GM21723 (cell line): ENCODE measurements at regions not wholly inside any gene's neighbourhood (a gene's known extent, or its start where the extent isn't known, plus 50 kb on each side); places are given as distances from the start of the nearest gene placed in this dataset.

Experiments used
- ATAC-seq: cut with Tn5 transposase; IDR thresholded peaks from one replicate; pipeline ENCODE4 v1.9.1; 2021; ENCODE audit warnings: mild to moderate bottlenecking, moderate library complexity; ENCODE audit not compliant: unreplicated experiment

DNA sequence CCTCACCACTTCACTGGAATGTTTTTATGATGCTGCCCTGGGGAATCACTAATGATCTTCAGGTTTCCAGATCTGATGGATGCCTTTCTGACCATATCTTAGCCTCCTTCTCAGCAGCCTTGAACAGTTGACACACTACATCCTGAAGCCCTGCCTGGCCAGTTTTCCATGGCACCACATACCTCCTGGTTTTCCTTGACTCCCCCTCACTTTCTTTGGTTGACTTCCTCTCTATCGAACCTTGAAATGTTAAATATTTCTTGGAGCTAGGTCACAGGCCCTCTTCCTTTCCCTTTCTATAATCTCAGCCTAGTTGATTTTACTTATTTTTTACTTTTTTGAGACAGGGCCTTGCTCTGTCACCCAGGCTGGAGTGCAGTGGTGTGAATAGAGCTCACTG is 108.8 kb upstream of the CDK1 start:
- no peak for ATAC-seq

DNA sequence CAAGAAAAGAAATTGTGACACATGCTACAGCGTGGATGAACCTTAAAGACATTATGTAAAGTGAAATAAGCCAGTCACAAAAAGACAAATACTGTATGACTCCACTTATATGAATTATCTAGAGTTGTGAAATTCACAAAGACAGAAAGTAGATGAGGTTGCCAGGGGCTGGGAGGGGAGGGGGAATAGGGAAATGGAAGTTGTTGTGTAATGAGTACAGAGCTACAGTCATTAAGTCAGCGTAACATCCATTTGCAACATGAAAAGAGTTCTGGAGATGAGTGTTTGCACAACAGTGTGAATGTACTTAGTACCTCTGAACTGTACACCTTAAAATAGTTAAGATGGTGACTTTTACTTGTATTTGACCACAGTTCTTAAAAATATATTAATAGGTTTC is 112.1 kb upstream of the CDK1 start:
- no peak for ATAC-seq

DNA sequence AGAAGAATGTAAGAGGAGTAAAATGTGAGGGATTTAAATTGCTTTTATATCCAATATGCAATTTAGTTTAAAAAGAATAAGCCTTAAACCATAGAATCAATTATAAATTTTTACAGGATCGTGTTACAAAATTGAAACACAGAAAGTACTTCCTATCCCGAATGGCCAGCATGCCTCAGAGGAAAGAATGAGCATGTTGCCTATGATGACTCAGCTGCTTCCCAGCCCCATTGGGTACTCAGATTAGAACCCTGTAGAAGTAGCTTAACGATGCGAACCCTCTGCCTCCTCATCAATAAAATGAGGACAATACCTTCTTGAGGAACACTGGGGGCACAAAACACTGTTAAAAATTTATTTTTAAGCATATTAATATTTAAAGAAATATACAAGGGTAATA is 113.4 kb upstream of the CDK1 start:
- ATAC-seq, result no peak

DNA sequence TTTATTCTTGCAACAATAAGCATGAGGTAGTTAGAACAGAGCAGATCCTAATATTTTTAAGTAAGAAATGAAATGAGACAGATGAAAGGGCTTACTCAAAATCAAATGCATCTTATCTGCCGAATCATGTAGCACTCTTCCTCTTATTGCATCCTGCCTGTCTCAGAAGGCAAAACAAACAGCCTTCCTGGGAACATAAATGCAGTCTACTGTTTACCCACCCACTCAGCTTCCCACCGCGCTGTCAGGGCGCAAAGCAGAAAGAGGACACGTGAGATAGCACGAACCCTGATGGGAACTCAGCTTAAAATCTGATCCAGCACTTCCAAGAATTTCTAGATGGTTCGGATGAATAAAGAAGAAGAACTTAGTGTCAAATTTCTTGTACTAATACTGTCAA is 114.4 kb upstream of the CDK1 start:
- ATAC-seq, result no peak

DNA sequence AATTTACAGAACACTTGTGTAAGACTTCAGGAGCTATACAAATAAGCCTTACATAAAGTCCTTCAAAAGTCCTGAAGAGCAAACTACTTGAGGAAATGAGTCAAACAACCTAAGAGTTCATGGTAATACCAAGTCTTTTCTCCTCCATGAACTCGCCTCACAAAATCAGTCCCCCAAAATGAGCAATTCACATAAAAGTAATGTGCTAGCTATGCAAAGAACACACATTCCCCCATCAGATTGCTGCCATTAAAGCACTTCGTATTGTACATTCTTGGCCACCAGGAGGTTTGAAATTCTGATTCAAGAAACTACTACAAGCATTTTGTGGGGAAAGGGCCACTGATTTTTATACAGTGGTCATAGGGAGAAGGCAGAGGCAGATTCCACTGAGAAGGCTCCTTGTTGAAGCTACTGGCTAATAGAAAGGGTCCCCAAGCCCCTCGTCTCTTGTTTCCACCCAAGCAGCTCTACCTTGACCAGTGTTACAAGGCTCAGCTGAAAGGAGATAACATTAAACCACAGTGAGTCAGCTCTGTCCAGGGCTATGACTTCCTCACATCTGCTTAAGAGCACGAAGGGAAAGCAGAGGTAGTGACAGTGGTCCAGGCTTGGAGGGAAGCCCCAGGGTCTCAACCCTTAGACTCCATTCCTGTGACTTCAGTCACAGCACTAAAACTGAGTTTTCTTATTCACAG is 115.2 kb upstream of the CDK1 start:
- ATAC-seq, result no peak

DNA sequence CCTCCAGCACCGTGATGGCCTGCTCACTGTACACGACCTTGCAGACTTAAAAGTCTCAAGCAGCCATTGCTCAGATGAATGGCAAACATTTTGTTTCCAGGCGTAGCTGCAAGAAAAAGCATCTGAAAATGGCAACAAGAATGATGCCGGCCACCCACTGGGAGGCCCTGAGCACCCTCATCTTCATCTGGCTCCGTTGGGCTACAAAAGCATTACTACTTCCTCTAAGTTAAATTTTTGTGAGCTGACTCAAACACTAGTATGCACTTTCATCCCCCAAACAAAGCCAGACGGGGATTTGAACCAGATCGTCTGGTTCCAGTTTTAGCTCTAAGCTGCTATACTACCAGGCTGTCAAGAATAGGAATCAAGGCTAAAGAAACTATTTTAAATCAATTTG is 116.6 kb upstream of the CDK1 start:
- no peak for ATAC-seq

DNA sequence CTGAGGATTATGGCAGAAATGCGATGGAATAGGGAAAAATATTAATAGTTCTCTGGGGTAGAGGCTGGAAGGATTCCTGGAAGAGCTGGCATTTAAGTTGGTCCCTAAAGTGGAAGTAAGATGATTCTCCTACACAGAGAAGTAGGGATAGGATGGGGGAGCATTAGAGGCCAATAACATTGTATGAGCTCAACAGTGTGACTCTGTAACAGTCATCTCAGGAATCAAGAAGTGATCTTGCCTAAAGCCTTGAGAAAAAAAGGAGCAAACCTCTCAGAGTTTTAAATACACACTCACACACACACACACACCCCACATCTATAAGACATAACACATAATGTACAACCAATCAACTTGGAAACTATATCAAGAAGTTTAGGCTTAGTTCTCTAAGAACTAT is 117.7 kb upstream of the CDK1 start:
- ATAC-seq, result no peak

DNA sequence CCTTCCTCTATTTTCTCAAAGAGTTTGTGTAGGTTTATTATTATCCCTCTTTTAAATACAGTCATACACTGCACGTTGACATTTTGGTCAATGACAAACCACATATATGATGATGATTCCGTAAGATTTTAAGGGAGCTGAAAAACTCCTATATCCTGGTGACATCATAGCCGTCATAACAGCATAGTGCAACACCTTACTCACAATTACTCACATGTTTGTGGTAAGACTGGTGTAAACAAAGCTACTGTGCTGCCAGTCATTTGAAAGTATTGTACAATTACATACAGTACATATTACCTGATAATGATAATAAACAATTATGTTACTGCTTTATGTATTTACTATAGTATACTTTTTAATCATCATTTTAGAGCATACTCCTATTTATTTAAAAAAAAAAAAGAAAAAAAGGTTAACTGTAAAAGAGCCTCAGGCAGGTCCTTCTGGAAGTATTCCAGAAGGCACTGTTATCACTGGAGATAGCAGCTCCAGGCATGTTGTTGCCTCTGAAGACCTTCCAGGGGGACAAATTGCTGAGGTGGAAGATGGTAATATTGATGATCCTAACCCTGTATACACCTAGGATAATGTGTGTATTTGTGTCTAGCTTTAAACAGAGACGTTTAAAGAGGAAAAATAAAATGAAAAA is 123.3 kb upstream of the CDK1 start:
- ATAC-seq, result no peak

DNA sequence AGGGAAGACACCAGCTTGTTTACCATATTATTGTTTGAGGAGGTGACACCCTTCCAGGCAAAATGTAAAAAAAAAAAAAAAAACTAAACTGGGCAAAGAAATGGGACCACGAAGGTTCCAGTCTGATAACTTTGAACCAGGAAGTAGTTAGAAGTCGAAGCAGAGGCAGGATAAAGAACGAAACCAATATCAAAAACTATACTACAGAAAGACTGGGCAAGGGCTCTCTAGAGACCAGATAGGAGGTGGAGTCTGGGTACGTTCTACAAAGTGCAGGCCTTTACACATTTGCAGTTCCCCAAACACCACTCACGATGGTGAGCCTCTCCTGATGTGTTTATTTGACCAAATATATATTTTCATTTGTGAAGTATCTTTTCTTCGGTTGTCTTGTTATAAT is 125.7 kb upstream of the CDK1 start:
- peak; percentile 83 for ATAC-seq

DNA sequence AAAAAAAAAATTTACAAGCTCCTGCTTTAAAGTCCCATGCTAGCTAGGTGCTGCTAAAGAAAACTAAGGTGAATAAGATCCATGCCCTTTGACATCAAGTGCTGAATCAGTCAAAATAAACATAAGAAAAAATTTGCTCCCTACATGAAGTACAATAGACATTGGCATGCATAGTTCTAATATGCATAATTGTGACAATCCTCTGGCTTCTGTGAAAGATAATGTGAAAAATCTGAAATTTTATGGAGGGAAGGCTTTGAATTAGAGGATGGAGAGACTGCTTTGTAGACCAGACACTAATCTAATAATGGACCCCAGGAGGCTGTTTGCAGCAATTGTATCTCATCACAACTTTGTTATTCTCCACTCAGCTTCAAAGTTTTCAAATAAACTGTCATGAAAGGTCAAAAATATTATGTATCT is 127.9 kb upstream of the CDK1 start:
- ATAC-seq, result no peak

DNA sequence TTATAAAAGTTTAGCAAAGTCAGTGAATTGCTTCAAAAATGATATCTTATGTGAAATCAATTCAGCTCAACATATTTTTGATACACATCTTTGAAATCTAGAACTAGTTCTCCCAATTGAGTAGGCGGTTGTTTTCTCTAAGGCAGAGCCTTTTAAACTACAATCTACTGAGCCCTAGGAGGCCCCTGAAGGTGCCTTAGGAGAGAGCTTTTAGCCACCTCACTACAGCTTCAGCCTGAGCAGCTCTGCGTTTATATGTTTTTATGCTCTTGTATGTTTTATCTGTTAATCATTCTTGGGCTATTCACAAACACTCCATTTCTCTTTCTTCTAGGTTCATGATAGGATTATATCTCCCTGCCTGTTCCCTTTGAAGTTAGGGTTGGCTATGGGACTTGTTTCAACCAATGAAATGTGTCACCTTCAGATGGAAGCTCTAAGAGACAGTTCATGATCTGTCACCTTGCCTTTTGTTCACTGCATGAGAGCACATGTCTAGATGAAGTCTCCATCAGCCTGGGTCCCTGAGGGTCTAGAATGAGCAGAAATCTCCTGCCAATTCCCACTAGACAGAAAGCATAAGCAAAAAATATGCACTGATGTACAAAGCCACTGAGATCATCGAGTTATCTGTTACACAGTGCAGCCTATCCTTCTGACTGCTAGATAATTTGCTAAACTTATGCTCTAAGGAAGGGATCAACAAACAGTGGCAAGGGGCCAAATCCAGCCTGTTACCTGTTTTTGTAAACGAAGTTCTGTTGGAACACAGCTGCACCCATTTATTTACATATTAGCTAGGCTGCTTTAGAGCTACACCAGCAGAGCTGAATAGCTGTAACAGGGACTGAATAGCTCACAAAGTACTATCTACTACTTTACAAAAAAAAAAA is 128.5 kb upstream of the CDK1 start:
- no peak for ATAC-seq

DNA sequence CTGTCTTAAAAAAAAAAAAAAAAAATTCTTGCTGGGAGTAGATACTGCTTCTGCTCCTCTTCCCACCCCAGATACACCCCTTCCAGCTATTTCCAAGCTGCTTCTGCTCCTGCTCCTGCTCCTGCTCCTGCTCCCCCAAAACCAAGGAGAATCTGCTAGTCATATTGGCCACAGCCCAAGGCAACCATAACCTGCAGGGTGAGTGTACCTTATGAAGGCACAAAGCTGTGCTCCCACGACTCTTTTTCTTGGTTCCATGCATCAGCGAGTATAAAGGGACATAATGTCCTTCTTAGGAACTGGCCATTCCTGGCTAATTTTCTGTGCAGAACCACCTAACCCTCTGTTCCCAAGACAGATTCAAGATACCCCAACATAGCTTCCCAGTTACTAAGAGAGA is 129.5 kb upstream of the CDK1 start:
- ATAC-seq, result no peak

DNA sequence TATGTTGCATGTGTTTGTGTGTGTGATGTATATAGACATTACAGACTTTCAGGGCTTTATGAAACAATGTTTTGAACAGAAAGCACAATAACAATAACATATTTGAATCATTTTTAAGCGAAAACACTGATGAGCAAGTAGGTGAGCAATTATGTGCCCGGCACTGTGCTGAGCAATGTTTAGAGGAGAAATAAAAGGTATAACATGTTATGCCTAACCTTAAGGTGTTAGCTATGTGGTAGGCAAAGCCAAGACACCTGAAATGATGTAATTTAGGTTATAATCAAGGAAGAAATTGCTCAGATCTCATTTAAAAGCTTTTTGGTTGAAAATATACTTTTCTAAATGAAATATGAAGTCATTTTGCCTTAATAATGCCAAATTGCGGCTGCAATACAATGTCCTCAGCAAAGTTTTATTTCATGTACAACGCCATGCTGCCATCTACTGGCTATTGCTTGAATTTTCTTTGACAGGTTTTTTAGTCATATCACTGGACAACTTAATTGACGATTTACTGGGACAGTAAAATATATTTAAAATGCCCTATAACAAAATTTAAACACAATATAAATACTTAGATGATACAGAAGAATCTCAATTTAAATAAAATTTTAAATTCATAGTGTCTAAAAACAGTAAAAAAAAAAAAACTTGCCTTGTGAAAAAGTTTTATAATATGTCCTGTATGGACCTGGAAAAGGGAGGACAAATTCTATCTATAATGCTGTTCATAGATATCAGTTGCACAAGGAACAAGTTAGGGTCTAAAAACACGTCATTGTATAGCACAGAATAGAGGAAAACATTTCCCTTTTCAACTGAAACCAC is 131.1 kb upstream of the CDK1 start:
- ATAC-seq, result no peak

DNA sequence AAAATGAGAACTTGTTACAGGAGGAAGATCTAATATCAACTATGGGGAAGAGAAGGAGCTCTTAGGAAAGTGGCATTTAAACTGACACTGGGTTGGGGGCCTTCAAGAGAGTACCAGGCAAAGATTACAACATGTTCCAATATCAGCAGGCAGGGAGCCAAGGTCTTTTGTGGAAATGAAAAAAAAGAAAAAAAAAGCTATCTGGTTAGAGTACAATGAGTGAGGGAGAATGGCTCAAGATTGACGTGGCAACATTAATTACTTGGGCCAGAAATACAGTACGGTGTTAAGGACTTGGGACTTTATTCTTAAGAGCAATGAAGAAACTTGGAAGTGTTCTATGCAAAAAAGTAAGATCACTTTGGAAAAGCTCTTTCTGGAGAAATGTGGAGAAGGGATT is 132.3 kb upstream of the CDK1 start:
- ATAC-seq, result no peak

DNA sequence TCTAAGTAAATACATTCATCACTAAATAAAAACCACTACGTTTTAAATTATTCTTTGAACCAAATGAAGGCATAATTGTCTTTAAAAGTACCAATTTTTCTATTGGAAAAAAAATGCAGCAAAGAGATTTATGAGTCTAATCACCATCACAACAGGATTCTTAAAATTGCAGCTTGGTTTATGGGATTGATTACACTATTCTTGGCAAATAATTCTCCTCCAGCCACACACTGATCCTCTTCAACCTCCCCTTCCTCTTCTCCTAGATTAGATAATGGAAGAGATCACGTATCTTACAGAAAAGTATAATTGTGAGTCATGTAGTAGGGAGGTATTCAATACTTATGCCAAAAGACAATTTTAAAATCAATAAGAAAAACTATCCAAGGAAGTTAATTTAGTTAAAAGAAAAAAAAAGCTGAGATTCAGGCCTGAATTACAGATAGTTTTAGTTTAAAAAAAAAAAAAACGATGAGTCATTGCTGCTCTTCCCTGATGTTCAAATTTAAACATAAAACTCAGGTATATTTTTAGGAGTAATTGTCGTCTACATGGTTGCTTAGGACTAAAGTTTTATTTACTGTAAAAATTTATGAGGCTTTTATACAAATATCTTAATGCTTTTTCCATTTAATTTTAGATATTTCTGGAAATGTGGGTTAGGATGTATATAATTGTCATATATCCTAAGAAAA is 133.7 kb upstream of the CDK1 start:
- ATAC-seq, result no peak

DNA sequence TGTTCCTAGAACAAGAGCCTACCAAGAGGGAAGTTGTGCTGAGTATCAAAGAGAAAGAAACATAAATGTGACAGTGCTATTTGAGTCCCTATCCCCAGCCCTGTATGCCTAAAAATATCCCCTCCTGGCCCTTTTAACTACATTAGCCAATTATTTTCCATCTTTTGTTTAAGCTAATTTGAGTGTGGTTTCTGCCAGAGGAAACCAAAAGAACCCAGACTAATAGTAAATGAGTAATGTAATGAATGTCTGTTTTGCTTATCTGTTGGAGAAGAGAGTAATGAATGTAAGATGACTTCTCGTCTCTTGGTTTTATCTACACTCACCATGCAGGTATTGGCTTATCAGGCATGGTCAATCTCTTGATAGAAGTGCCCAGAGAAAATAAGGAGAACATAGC is 134.4 kb upstream of the CDK1 start:
- ATAC-seq, result no peak

DNA sequence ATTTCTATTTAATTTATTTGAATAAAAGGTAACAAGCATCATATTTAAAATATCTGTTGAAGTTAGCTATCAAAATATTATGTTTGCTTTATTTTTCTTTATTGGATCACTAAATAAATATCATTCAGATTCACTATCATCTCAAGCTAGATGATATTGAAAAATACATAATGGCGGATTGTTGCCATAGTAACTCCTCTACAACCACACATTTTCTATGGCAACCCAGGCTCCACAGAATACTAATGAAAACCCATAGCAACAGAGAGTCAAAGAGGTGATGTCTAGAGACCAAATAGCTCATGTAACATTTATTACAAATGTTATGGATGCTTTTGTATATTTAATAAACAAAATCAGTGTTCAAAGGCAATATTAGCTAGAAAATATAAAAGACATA is 148.9 kb upstream of the CDK1 start:
- no peak for ATAC-seq

DNA sequence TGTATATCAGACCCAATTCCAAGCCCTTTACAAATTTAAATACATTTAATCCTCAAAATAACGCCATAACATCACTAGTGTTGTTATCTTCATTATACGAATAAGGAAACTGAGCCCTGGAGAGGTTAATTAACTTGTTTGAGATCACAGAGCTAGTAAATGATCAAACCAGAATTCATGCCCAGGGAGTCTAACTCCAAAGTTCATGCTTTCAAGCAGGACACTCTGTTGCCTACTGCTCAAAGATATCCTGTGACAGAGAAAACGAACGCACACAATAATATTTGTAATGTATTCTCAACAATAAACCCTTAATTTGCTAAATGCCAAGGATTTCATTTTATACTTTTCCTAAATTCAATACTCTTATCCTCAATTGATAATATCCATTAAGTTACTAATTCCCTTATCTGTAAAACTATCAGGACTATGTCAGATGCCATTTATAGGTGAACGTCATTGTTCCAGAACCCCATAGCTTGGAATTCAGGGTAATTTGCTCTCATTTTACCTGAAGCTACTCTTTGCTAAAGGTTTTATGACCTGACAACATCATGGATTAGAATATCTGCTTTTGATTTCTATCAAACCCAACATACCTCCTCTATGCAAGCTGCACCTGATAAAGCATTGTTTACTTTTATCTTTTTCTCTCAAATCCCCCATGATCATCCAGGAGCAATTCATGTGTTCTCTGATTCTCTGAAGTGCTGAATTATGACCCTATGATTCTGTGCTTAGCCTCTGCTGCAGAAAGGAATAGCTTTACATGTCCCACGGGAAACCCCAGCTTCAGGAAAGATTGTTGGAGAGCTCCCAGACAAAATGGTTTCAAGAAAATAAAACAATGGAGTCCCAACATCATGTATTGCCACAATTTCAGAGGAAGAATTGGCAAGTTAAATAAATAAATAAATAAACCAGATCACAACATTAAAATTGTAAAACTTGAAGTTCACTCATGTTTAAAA is 150.2 kb upstream of the CDK1 start:
- ATAC-seq, result no peak

DNA sequence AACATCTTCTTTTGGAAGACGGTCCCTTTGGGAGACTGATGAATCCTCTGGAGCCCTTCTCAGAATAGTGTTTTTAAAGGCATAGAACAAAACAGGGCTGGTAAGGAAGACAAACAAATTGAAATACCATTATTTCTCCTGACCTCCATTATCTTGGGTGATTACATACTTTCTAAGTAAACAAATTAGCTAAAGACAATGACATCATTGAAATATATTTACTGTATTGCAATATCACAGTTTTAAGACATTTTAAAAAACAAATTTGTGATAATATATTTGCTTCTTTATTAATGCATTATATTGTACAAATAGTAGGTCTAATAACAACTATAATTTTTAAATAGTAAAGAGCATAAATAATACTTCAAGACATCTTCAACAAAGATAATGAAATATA is 152.2 kb upstream of the CDK1 start:
- no peak for ATAC-seq
